ENCODE measurements at regions not wholly inside any gene's neighbourhood (a gene's known extent, or its start where the extent isn't known, plus 50 kb on each side); places are given as distances from the start of the nearest gene placed in this dataset.

GRCh38 chr2:7573166-7573825, 656.1 kb downstream of the RNF144A start:
- Histone ChIP-seq H3K4me3 (ENCODE audit: low read depth, low read length) (no peak overlapping the region), H3K36me3 (ENCODE audit: control insufficient read depth, insufficient read depth, low read length) (no peaks in the 10 kb centered on the region), H3K9me3 (0 out of 2 replicates have a peak, but pooled peaks cover 8% of the 10 kb centered on the region), H3K27me3 (replicated peaks; ENCODE audit: control insufficient read depth, insufficient read depth, low read length) (no peaks in the 10 kb centered on the region), H3K4me1 (no peaks in the 10 kb centered on the region)
- Mint-ChIP-seq H3K27ac (ENCODE audit: unreplicated experiment) (no peak overlapping the region), H3K27me3 (ENCODE audit: insufficient read depth, unreplicated experiment) (peaks cover 7% of the 10 kb centered on the region), H3K4me3 (ENCODE audit: unreplicated experiment) (no peak overlapping the region), H3K4me1 (ENCODE audit: low read depth, unreplicated experiment) (no peaks in the 10 kb centered on the region), H3K36me3 (ENCODE audit: insufficient read depth, unreplicated experiment) (no peaks in the 10 kb centered on the region), H3K9me3 (ENCODE audit: unreplicated experiment) (peaks cover 14% of the 10 kb centered on the region)
- ChIA-PET POLR2A (no interaction called here), CTCF (no interaction called here)
- intact Hi-C loops (cut with micrococcal nuclease; ENCODE audit: unreplicated experiment), result no loop called here
- DNase-seq, result no peak
- no TSS peak for BruUV-seq (replicated peaks)
- TF ChIP-seq CTCF (IDR thresholded peaks at IDR 0.05; ENCODE audit: insufficient read depth in 1 of 2, low read depth in 1 of 2, low read length in 1 of 2, severe bottlenecking in 1 of 2, unreplicated experiment in 1 of 2), result no peak

- Mint-ChIP-seq H3K27ac (ENCODE audit: unreplicated experiment) (no peak overlapping the region), H3K4me1 (ENCODE audit: low read depth, unreplicated experiment) (no peaks in the 10 kb centered on the region), H3K36me3 (ENCODE audit: insufficient read depth, unreplicated experiment) (no peaks in the 10 kb centered on the region), H3K27me3 (ENCODE audit: insufficient read depth, unreplicated experiment) (peaks cover 7% of the 10 kb centered on the region), H3K9me3 (ENCODE audit: unreplicated experiment) (peaks cover 18% of the 10 kb centered on the region), H3K4me3 (ENCODE audit: unreplicated experiment) (no peak overlapping the region)
- no peaks in the 10 kb centered on the region for H3K36me3 ChIP-seq (ENCODE audit: control insufficient read depth, insufficient read depth, low read length)
- H3K9me3 ChIP-seq, result 0 out of 2 replicates have a peak, but pooled peaks cover 8% of the 10 kb centered on the region
- CTCF ChIA-PET, result no interaction called here
- BruUV-seq (replicated peaks), result no TSS peak
- intact Hi-C loops (cut with micrococcal nuclease; ENCODE audit: unreplicated experiment), result no loop called here
- POLR2A ChIA-PET, result no interaction called here
- H3K4me1 ChIP-seq, result no peaks in the 10 kb centered on the region
- no peak overlapping the region for H3K4me3 ChIP-seq (ENCODE audit: low read depth, low read length)
- DNase-seq, result no peak
- no peak for TF ChIP-seq CTCF (IDR thresholded peaks at IDR 0.05; ENCODE audit: insufficient read depth in 1 of 2, low read depth in 1 of 2, low read length in 1 of 2, severe bottlenecking in 1 of 2, unreplicated experiment in 1 of 2)
- H3K27me3 ChIP-seq (replicated peaks; ENCODE audit: control insufficient read depth, insufficient read depth, low read length), result no peaks in the 10 kb centered on the region
These were observed 657.2 kb downstream of the RNF144A start for GRCh38 chr2:7574385-7574784.

- POLR2A ChIA-PET, result no interaction called here
- no TSS peak for BruUV-seq (replicated peaks)
- H3K4me3 ChIP-seq (ENCODE audit: low read depth, low read length), result no peak overlapping the region
- Mint-ChIP-seq H3K36me3 (ENCODE audit: insufficient read depth, unreplicated experiment) (no peaks in the 10 kb centered on the region), H3K4me3 (ENCODE audit: unreplicated experiment) (no peak overlapping the region), H3K4me1 (ENCODE audit: low read depth, unreplicated experiment) (no peaks in the 10 kb centered on the region), H3K27ac (ENCODE audit: unreplicated experiment) (no peak overlapping the region), H3K9me3 (ENCODE audit: unreplicated experiment) (peaks cover 18% of the 10 kb centered on the region), H3K27me3 (ENCODE audit: insufficient read depth, unreplicated experiment) (peaks cover 7% of the 10 kb centered on the region)
- no peaks in the 10 kb centered on the region for H3K27me3 ChIP-seq (replicated peaks; ENCODE audit: control insufficient read depth, insufficient read depth, low read length)
- CTCF ChIA-PET, result no interaction called here
- 0 out of 2 replicates have a peak, but pooled peaks cover 8% of the 10 kb centered on the region for H3K9me3 ChIP-seq
- no peaks in the 10 kb centered on the region for H3K4me1 ChIP-seq
- TF ChIP-seq CTCF (IDR thresholded peaks at IDR 0.05; ENCODE audit: insufficient read depth in 1 of 2, low read depth in 1 of 2, low read length in 1 of 2, severe bottlenecking in 1 of 2, unreplicated experiment in 1 of 2), result no peak
- no peak for DNase-seq
- no peaks in the 10 kb centered on the region for H3K36me3 ChIP-seq (ENCODE audit: control insufficient read depth, insufficient read depth, low read length)
- intact Hi-C loops (cut with micrococcal nuclease; ENCODE audit: unreplicated experiment), result no loop called here
These were observed 660.6 kb downstream of the RNF144A start for GRCh38 chr2:7577769-7578168.

All from Caco-2 (cell line).